Smooth muscle cell of the brain vasculature (primary cell): ENCODE measurements at regions not wholly inside any gene's neighbourhood (a gene's known extent, or its start where the extent isn't known, plus 50 kb on each side); places are given as distances from the start of the nearest gene placed in this dataset.

ENCODE experiments used
- DNase-seq: peaks from one replicate; pipeline ENCODE4 v3.0.0-alpha.2; 2012; ENCODE audit warnings: low read depth, low spot score

- DNase-seq = no peak
Measured at GRCh38 chr5:104774372-104774771, 1211.8 kb upstream of the NUDT12 start.

DNA sequence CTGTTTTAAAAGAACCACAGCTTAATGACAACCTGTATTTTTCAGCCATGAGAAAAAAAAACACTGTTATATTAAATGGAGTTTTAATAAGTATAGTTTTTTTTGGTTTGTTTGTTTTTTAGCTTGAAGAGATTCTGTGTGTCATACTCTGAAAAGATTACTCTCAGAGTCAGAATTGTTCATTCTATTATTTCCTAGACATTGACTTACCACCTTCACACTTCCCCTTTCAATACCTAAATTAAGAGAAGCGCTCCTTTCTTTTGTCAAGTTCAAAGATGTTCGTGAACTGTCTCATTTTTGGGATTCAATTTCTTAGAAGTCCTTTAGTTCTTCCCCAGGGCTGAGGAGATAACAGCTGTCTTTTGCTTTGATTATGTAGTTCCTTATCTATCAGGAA lies 1201.6 kb upstream of the NUDT12 start:
- DNase-seq = no peak

GRCh38 chr5:104763216-104763615 lies 1200.6 kb upstream of the NUDT12 start:
- DNase-seq = no peak

GRCh38 chr5:104757915-104758314 lies 1195.3 kb upstream of the NUDT12 start:
- DNase-seq = no peak

DNA sequence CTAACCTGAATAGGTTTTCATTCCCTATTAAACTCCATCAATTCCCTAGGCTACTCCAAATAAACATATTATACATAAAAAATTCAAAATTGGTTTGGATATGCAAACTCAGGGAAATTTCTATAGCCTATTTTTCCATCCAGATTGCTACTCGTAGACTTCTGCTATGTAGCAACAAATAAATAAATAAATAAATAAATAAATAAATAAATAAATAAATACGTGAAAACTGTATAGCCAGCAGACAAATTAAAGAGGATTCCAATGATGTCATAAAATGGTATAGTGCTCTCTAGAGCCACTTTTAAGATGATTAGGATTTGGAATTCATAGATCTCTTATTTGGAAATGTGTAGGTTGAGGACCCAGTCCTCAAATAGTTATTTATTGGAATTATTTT lies 1193.2 kb upstream of the NUDT12 start:
- DNase-seq = no peak

DNA sequence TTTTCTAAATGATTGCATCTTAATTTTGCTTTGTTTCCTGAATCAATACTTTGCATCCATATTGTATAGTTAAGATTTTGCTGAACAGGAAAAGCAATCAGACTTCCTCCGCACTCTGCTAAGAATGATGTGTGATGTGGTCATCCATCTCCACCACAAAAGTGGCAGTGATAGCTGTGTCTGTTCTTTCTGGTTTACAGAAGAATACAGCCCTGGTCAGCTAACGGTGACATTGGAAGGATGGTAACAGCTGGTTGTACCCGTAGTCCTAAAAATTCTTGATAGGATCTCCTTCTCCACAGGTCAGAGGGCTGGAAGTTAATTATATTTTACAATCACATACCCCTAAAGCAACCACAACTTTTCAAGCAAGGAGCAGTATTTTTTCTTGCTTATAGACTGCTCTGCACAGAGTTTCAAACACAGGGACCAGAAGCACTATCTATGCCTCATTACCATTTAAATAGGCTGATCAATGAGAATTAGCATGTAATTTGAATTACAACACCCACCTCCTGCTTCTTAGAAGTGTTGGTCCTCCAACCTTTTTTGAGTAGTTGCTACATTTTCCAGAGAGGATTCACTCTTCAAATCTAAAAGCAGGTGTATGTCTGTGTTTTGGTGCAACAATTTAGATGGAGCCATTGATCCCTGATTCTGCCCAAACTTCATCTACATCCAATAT lies 1191.9 kb upstream of the NUDT12 start:
- no peak for DNase-seq

DNA sequence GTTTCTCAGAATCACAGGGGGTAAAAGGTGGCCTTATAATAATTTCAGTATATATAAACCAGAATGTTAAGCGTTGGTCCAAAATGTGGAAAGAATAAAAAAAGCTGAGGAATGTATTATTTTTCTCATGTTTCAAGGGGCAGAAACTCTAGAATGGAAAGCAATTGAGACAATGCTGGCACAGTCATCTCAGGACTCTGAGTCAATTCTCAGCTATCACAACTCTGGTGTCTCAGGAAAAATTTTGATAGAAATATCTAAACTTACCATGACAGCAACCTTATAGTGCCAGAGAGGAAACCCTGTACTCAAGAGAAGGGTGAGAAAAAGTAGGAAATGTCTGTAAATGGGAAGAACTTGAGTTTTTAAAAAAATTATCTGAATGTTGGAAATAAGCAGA lies 1189.4 kb upstream of the NUDT12 start:
- no peak for DNase-seq

DNA sequence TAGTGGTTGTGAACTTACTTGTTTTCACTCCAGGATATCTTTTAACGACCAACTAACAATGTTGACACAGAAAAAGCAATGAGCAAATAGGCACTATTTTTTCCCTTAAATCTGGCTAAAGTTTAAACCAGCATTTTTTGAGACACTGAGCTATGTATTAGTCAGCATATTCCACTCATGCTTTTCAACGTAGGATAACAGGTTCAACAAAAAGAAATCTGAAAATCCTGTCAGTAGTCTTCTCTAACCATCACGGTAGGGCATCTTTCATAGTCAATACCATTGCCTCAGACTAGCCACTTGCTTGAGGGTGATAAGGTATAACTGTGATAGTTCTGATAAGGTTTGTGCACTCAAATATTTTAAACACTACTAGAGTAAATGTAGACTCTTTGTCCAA lies 1177.3 kb upstream of the NUDT12 start:
- no peak for DNase-seq

DNA sequence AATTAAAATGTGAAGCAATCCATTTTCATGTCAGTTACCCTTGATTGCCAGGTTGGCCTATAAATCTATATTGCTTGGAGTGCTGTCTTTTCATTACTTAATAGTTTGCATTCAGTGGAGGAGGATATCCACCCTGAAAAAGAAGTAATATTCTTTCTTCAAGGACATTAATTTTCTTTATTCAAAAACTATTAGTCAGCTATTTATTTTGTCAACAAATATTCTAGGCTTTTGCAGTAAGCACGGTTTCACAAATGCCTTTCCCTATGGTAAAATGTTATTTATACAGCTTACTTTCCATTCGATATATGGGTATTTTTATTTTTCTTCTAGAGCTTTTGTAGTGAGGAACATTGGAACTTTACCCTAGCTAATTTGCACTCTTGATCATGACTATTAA lies 1176.9 kb upstream of the NUDT12 start:
- DNase-seq = no peak

DNA sequence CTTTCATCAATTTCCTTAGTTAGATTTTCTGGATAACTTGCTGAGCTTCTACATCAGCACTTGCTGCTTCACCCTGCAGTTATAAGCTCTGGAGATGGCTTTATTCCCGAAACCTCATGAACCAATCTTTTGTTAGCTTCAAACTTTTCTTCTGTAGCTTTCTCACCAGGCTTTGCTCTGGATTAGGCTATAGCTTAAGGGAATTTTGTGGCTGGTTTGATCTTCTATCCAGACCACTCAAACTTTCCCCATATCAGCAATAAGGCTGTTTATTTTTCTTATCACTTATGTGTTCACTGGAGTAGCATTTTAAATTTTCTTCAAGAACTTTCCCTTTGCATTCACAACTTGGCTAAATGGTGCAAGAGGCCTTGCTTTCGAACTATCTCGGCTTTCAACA lies 1173.5 kb upstream of the NUDT12 start:
- DNase-seq = no peak

GRCh38 chr5:104734046-104734445 lies 1171.5 kb upstream of the NUDT12 start:
- DNase-seq = no peak

DNA sequence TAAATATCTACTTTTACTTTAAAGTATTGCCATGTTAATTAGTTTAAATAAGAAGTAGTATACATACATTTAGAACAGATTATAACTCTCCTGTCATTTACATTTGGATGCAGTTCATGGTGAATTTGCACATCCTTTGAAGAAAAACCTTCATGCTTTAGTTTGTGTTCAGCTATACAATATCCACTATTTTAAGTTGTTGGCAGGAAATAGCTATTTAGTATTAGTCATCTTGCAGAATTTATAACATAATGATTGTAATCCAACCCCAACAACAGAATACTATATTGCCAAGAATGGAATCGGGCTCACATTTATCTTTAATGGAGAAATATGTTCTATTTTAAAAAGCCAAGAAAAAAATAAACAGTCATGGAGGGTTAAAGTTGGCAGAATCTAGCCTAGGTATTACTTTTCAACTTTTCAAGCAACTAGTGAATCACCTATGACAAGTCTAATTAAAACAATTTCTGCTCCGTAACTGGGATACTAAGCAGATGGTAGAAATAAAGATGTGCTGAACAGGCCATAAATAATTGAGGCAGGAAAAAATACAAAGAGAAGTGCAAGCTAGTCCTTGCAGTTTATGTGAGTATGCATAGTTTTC lies 1170.6 kb upstream of the NUDT12 start:
- DNase-seq = no peak

DNA sequence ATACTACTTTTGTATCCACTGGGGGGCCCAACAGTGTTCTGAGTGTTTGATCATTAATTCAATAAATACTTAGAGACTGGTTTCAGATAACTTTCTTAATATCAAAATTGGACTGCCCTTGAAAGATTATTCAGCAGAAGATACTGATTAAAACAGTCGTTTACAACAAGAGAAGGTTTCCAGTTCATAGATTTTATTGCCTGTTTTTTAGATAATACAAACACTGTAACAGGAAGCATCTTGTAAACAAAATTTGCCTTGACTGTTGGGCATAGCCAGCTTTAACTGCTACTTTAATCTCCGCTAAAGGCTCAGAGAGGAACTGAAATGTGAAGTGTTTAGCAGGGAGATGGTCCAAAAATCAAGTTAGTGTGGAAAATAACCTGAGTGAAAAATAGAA lies 1168.7 kb upstream of the NUDT12 start:
- DNase-seq = no peak

DNA sequence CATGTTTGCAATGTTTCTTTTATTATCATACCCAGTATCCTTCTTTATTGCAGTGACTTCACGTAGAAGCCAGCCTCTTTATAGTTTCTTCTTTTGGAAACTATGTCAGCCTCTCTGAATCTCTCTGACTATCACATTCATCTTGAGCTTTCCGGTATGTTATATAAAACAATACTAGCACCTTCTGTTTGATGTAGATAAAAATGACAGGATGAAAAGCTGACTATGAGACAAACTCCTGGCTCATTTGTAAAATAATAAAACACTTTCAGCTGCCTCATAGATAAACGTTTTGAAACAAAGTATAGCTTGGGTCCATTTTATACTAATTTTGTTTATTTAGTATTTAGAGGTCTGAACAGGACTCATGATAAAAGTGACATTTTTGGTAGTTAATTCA lies 1145.4 kb upstream of the NUDT12 start:
- DNase-seq = no peak

DNA sequence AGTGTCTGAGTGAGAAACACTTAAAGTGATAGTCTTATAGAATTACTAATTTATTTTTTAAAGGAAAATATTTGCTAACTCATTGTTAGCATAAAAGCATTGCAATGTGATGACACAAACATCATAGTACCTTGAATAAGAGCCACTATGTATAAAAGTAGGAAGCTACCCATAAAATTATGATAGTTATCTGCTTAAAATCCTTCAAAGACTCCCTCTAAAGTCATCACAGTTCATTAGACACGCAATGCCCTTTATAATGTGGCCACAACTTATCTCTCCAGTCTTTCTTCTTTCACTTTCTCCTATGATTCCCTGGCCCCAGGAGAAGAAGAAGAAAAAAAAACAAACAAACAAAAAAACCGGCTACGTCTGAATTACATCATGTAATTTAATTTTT lies 1144.0 kb upstream of the NUDT12 start:
- DNase-seq = no peak

DNA sequence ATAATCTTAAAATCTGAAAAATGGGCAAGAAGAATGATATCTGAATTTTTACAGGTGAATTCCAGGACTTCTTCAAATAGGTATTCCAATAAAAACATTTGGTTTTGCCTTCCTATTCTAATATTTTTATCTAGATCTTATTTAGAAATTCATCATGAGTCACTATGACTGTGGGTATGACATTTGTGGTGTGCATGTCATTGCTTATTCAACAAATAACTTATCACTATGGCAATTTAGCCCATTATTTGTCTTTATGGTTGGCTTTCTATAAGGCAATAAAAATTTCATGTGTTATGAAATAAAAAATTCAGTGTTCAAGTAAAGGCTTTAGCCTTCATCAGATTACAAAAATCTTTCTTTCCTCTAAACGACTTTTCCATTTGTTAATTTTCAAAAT lies 1139.6 kb upstream of the NUDT12 start:
- DNase-seq = no peak

DNA sequence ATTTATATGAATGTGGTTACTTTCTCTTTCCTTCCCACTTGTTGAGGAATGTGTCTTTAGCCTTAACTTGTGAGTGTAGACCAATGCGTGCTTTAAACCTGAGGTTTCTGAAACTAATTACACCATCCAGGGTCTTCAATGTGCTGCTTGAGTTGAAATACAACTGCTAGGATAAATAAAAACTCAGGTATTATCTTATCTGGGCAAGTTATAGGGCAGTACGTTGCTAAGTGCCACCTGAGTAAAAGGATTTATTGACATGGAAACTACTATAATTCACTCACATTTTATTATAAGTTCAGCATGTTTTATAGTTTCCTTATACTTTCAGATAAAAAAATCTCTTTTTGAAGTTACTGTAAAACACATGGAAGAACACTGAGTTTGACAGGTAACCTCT lies 1136.8 kb upstream of the NUDT12 start:
- DNase-seq = no peak

DNA sequence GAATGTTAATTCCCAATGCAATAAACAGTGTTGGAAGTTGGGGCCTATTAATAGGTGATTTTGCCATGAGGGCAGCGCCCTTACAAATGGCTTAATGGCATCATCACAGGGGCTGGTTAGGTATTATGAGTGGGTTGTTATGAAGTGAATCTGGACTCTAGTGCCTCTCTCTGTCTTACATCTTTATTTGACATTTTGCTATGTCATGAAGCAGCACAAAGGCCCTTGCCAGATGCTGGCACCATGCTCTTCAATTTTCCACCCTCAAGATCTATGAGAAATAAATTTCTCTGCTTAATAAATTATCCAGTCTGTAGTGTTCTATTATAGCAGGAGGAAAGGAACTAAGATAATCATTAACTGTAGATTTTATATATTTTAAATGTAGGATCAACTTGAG lies 1098.7 kb upstream of the NUDT12 start:
- no peak for DNase-seq

GRCh38 chr5:104659497-104659896 lies 1096.9 kb upstream of the NUDT12 start:
- no peak for DNase-seq

- no peak for DNase-seq
Measured at GRCh38 chr5:104652271-104652861, 1089.8 kb upstream of the NUDT12 start.

- no peak for DNase-seq
Measured at GRCh38 chr5:104650313-104651055, 1087.9 kb upstream of the NUDT12 start.

- no peak for DNase-seq
Measured at GRCh38 chr5:104646416-104646815, 1083.8 kb upstream of the NUDT12 start.

GRCh38 chr5:104643320-104643719 lies 1080.7 kb upstream of the NUDT12 start:
- DNase-seq = no peak
